ENCODE measurements at regions not wholly inside any gene's neighbourhood (a gene's known extent, or its start where the extent isn't known, plus 50 kb on each side); places are given as distances from the start of the nearest gene placed in this dataset.

GRCh38 chr6:93968126-93968525, 548.8 kb upstream of the EPHA7 start:
- TF ChIP-seq ZNF274 (IDR thresholded peaks at IDR 0.05; ENCODE audit: low read depth, low read length) (no peak), YY1 (IDR thresholded peaks at IDR 0.05; ENCODE audit: insufficient read depth, insufficient read length) (no peak), SUZ12 (IDR thresholded peaks at IDR 0.05; ENCODE audit: extremely low read depth, insufficient read depth, insufficient read length) (no peak)

All from NT2/D1 (cell line).